ENCODE measurements at regions not wholly inside any gene's neighbourhood (a gene's known extent, or its start where the extent isn't known, plus 50 kb on each side); places are given as distances from the start of the nearest gene placed in this dataset.
"Not testable (repeated sequence)": the region's sequence is repeated elsewhere in the genome, so short reads cannot be mapped to it uniquely, and the experiment has no call there.

- no peaks in the 10 kb centered on the region for H3K36me3 Mint-ChIP-seq (ENCODE audit: low read depth)
- POLR2A ChIA-PET: no interaction called here
These were observed 160.1 kb downstream of the FZD1 start for GRCh38 chr7:91424371-91424770.

GRCh38 chr7:91425149-91425548 is 160.9 kb downstream of the FZD1 start:
- Mint-ChIP-seq H3K27ac (no peak overlapping the region), H3K4me3 (no peak overlapping the region), H3K36me3 (ENCODE audit: low read depth) (no peaks in the 10 kb centered on the region), H3K27me3 (no peaks in the 10 kb centered on the region), H3K4me1 (no peaks in the 10 kb centered on the region), H3K9me3 (no peaks in the 10 kb centered on the region)
- DNase-seq: no peak
- ChIA-PET POLR2A (no interaction called here), CTCF (no interaction called here)

More at GRCh38 chr7:91424371-91424770, 160.1 kb downstream of the FZD1 start:
- Mint-ChIP-seq H3K27ac (no peak overlapping the region), H3K27me3 (no peaks in the 10 kb centered on the region), H3K9me3 (no peaks in the 10 kb centered on the region), H3K4me3 (no peak overlapping the region), H3K4me1 (no peaks in the 10 kb centered on the region)
- CTCF ChIA-PET: no interaction called here
- DNase-seq: no peak

- H3K36me3 Mint-ChIP-seq (ENCODE audit: low read depth): no peaks in the 10 kb centered on the region
- H3K4me1 Mint-ChIP-seq: no peaks in the 10 kb centered on the region
- ChIA-PET CTCF (no interaction called here), POLR2A (no interaction called here)
- DNase-seq: no peak
- H3K27me3 Mint-ChIP-seq: no peaks in the 10 kb centered on the region
- H3K27ac Mint-ChIP-seq: no peak overlapping the region
- peaks cover 2% of the 10 kb centered on the region for H3K9me3 Mint-ChIP-seq
- no peak overlapping the region for H3K4me3 Mint-ChIP-seq
These were observed 162.8 kb downstream of the FZD1 start for GRCh38 chr7:91427051-91427450.

- no peak overlapping the region for H3K4me3 Mint-ChIP-seq
- H3K27me3 Mint-ChIP-seq: no peaks in the 10 kb centered on the region
- POLR2A ChIA-PET: no interaction called here
- H3K4me1 Mint-ChIP-seq: no peaks in the 10 kb centered on the region
- DNase-seq: no peak
- no peak overlapping the region for H3K27ac Mint-ChIP-seq
- no peaks in the 10 kb centered on the region for H3K36me3 Mint-ChIP-seq (ENCODE audit: low read depth)
- CTCF ChIA-PET: no interaction called here
- H3K9me3 Mint-ChIP-seq: peaks cover 3% of the 10 kb centered on the region
These were observed 167.4 kb downstream of the FZD1 start for GRCh38 chr7:91431601-91432000.

- no peak for DNase-seq
- no peak overlapping the region for H3K4me3 Mint-ChIP-seq
- H3K27me3 Mint-ChIP-seq: no peaks in the 10 kb centered on the region
- H3K27ac Mint-ChIP-seq: no peak overlapping the region
- CTCF ChIA-PET: no interaction called here
- H3K9me3 Mint-ChIP-seq: peaks cover 3% of the 10 kb centered on the region
- POLR2A ChIA-PET: no interaction called here
- H3K4me1 Mint-ChIP-seq: no peaks in the 10 kb centered on the region
- no peaks in the 10 kb centered on the region for H3K36me3 Mint-ChIP-seq (ENCODE audit: low read depth)
These were observed 170.6 kb downstream of the FZD1 start for GRCh38 chr7:91434836-91435235.

- Mint-ChIP-seq H3K4me1 (no peaks in the 10 kb centered on the region), H3K36me3 (ENCODE audit: low read depth) (no peaks in the 10 kb centered on the region), H3K9me3 (peaks cover 5% of the 10 kb centered on the region), H3K27me3 (no peaks in the 10 kb centered on the region), H3K4me3 (no peak overlapping the region), H3K27ac (no peak overlapping the region)
- DNase-seq: no peak
- CTCF ChIA-PET: no interaction called here
- POLR2A ChIA-PET: no interaction called here
These were observed 171.3 kb downstream of the FZD1 start for GRCh38 chr7:91435381-91436059.

- H3K27ac Mint-ChIP-seq: no peak overlapping the region
- no peaks in the 10 kb centered on the region for H3K27me3 Mint-ChIP-seq
- no peaks in the 10 kb centered on the region for H3K4me1 Mint-ChIP-seq
- DNase-seq: no peak
- H3K36me3 Mint-ChIP-seq (ENCODE audit: low read depth): no peaks in the 10 kb centered on the region
- ChIA-PET CTCF (no interaction called here), POLR2A (no interaction called here)
- peaks cover 5% of the 10 kb centered on the region for H3K9me3 Mint-ChIP-seq
- no peak overlapping the region for H3K4me3 Mint-ChIP-seq
These were observed 172.4 kb downstream of the FZD1 start for GRCh38 chr7:91436655-91437054.

GRCh38 chr7:91440198-91440597 is 176.0 kb downstream of the FZD1 start:
- POLR2A ChIA-PET, H3K9me3 Mint-ChIP-seq, H3K27ac Mint-ChIP-seq: not testable (repeated sequence)

GRCh38 chr7:91443862-91444261 is 179.6 kb downstream of the FZD1 start:
- Mint-ChIP-seq H3K4me3 (no peak overlapping the region), H3K36me3 (ENCODE audit: low read depth) (no peaks in the 10 kb centered on the region), H3K27ac (no peak overlapping the region), H3K4me1 (no peaks in the 10 kb centered on the region), H3K9me3 (peaks cover 17% of the 10 kb centered on the region), H3K27me3 (no peaks in the 10 kb centered on the region)
- ChIA-PET POLR2A (no interaction called here), CTCF (no interaction called here)
- DNase-seq: no peak

More at GRCh38 chr7:91440198-91440597, 176.0 kb downstream of the FZD1 start:
- DNase-seq; H3K4me3 Mint-ChIP-seq; CTCF ChIA-PET; H3K4me1 Mint-ChIP-seq; H3K27me3 Mint-ChIP-seq; H3K36me3 Mint-ChIP-seq (ENCODE audit: low read depth): not testable (repeated sequence)

- ChIA-PET CTCF (interaction anchor here (0.6 kb wide), 1 partner anchor 10 kb away, joined by 3 read pairs; no protein-coding TSS in a partner anchor), POLR2A (no interaction called here)
- Mint-ChIP-seq H3K4me3 (no peak overlapping the region), H3K9me3 (peaks cover 19% of the 10 kb centered on the region), H3K36me3 (ENCODE audit: low read depth) (no peaks in the 10 kb centered on the region), H3K4me1 (no peaks in the 10 kb centered on the region), H3K27ac (no peak overlapping the region), H3K27me3 (no peaks in the 10 kb centered on the region)
- DNase-seq: no peak
These were observed 182.6 kb downstream of the FZD1 start for GRCh38 chr7:91446819-91447218.

GRCh38 chr7:91455411-91455810 is 191.2 kb downstream of the FZD1 start:
- no peak overlapping the region for H3K27ac Mint-ChIP-seq

GRCh38 chr7:91457208-91457607 is 193.0 kb downstream of the FZD1 start:
- Mint-ChIP-seq H3K4me3 (no peak overlapping the region), H3K9me3 (no peaks in the 10 kb centered on the region), H3K4me1 (no peaks in the 10 kb centered on the region), H3K36me3 (ENCODE audit: low read depth) (no peaks in the 10 kb centered on the region), H3K27me3 (no peaks in the 10 kb centered on the region), H3K27ac (no peak overlapping the region)
- ChIA-PET POLR2A (no interaction called here), CTCF (interaction anchor here (0.6 kb wide), 1 partner anchor 10 kb away, joined by 3 read pairs; no protein-coding TSS in a partner anchor)
- DNase-seq: no peak

More at GRCh38 chr7:91455411-91455810, 191.2 kb downstream of the FZD1 start:
- no peaks in the 10 kb centered on the region for H3K27me3 Mint-ChIP-seq
- ChIA-PET POLR2A (no interaction called here), CTCF (no interaction called here)
- H3K4me1 Mint-ChIP-seq: no peaks in the 10 kb centered on the region
- no peak for DNase-seq
- H3K36me3 Mint-ChIP-seq (ENCODE audit: low read depth): no peaks in the 10 kb centered on the region
- H3K9me3 Mint-ChIP-seq: no peaks in the 10 kb centered on the region
- no peak overlapping the region for H3K4me3 Mint-ChIP-seq

GRCh38 chr7:91459539-91459938 is 195.3 kb downstream of the FZD1 start:
- Mint-ChIP-seq H3K36me3 (ENCODE audit: low read depth) (no peaks in the 10 kb centered on the region), H3K4me3 (no peak overlapping the region), H3K27ac (no peak overlapping the region), H3K27me3 (no peaks in the 10 kb centered on the region), H3K9me3 (no peaks in the 10 kb centered on the region), H3K4me1 (no peaks in the 10 kb centered on the region)
- POLR2A ChIA-PET: no interaction called here
- DNase-seq: no peak
- CTCF ChIA-PET: no interaction called here

- DNase-seq: no peak
- Mint-ChIP-seq H3K4me3 (no peak overlapping the region), H3K36me3 (ENCODE audit: low read depth) (no peaks in the 10 kb centered on the region), H3K4me1 (no peaks in the 10 kb centered on the region), H3K9me3 (no peaks in the 10 kb centered on the region), H3K27me3 (no peaks in the 10 kb centered on the region), H3K27ac (no peak overlapping the region)
- CTCF ChIA-PET: no interaction called here
- POLR2A ChIA-PET: no interaction called here
These were observed 198.1 kb downstream of the FZD1 start for GRCh38 chr7:91462316-91462715.
